ENCODE measurements at regions not wholly inside any gene's neighbourhood (a gene's known extent, or its start where the extent isn't known, plus 50 kb on each side); places are given as distances from the start of the nearest gene placed in this dataset.

GRCh38 chr11:19474954-19475721 lies 234.4 kb upstream of the E2F8 start:
- Histone ChIP-seq H3K4me1 (ENCODE audit: insufficient read depth, insufficient read length) (peaks cover 2% of the 10 kb centered on the region), H3K36me3 (ENCODE audit: insufficient read depth, insufficient read length, low read length) (no peaks in the 10 kb centered on the region), H3K9ac (ENCODE audit: insufficient read length, low read depth) (no peak overlapping the region), H3K27me3 (ENCODE audit: insufficient read depth, insufficient read length) (no peaks in the 10 kb centered on the region), H3K4me3 (ENCODE audit: insufficient read length, low read depth) (no peak overlapping the region), H3K9me3 (ENCODE audit: insufficient read depth, low read length) (no peaks in the 10 kb centered on the region)
- TF ChIP-seq ZNF274 (IDR thresholded peaks at IDR 0.05; ENCODE audit: low read depth, low read length): no peak
- TF ChIP-seq YY1 (IDR thresholded peaks at IDR 0.05; ENCODE audit: insufficient read depth, insufficient read length): no peak
- TF ChIP-seq SUZ12 (IDR thresholded peaks at IDR 0.05; ENCODE audit: extremely low read depth, insufficient read depth, insufficient read length): no peak
- DNase-seq (ENCODE audit: low read depth, low spot score): no peak

GRCh38 chr11:19474211-19474610 lies 233.5 kb upstream of the E2F8 start:
- H3K27me3 ChIP-seq (ENCODE audit: insufficient read depth, insufficient read length): no peaks in the 10 kb centered on the region

GRCh38 chr11:19472679-19473078 lies 231.9 kb upstream of the E2F8 start:
- DNase-seq (ENCODE audit: low read depth, low spot score): no peak
- Histone ChIP-seq H3K27me3 (ENCODE audit: insufficient read depth, insufficient read length) (no peaks in the 10 kb centered on the region), H3K4me3 (ENCODE audit: insufficient read length, low read depth) (no peak overlapping the region), H3K9me3 (ENCODE audit: insufficient read depth, low read length) (no peaks in the 10 kb centered on the region), H3K9ac (ENCODE audit: insufficient read length, low read depth) (no peak overlapping the region), H3K4me1 (ENCODE audit: insufficient read depth, insufficient read length) (peaks cover 2% of the 10 kb centered on the region), H3K36me3 (ENCODE audit: insufficient read depth, insufficient read length, low read length) (no peaks in the 10 kb centered on the region)
- TF ChIP-seq SUZ12 (IDR thresholded peaks at IDR 0.05; ENCODE audit: extremely low read depth, insufficient read depth, insufficient read length) (no peak), YY1 (IDR thresholded peaks at IDR 0.05; ENCODE audit: insufficient read depth, insufficient read length) (no peak), ZNF274 (IDR thresholded peaks at IDR 0.05; ENCODE audit: low read depth, low read length) (no peak)

More at GRCh38 chr11:19474211-19474610, 233.5 kb upstream of the E2F8 start:
- H3K4me3 ChIP-seq (ENCODE audit: insufficient read length, low read depth): no peak overlapping the region
- H3K36me3 ChIP-seq (ENCODE audit: insufficient read depth, insufficient read length, low read length): no peaks in the 10 kb centered on the region
- no peak for DNase-seq (ENCODE audit: low read depth, low spot score)
- TF ChIP-seq YY1 (IDR thresholded peaks at IDR 0.05; ENCODE audit: insufficient read depth, insufficient read length) (no peak), ZNF274 (IDR thresholded peaks at IDR 0.05; ENCODE audit: low read depth, low read length) (no peak), SUZ12 (IDR thresholded peaks at IDR 0.05; ENCODE audit: extremely low read depth, insufficient read depth, insufficient read length) (no peak)
- H3K9me3 ChIP-seq (ENCODE audit: insufficient read depth, low read length): no peaks in the 10 kb centered on the region
- H3K4me1 ChIP-seq (ENCODE audit: insufficient read depth, insufficient read length): peaks cover 2% of the 10 kb centered on the region
- H3K9ac ChIP-seq (ENCODE audit: insufficient read length, low read depth): no peak overlapping the region

- H3K36me3 ChIP-seq (ENCODE audit: insufficient read depth, insufficient read length, low read length): no peaks in the 10 kb centered on the region
- no peaks in the 10 kb centered on the region for H3K9me3 ChIP-seq (ENCODE audit: insufficient read depth, low read length)
- no peak overlapping the region for H3K9ac ChIP-seq (ENCODE audit: insufficient read length, low read depth)
- no peaks in the 10 kb centered on the region for H3K27me3 ChIP-seq (ENCODE audit: insufficient read depth, insufficient read length)
- no peak for TF ChIP-seq ZNF274 (IDR thresholded peaks at IDR 0.05; ENCODE audit: low read depth, low read length)
- no peak for TF ChIP-seq YY1 (IDR thresholded peaks at IDR 0.05; ENCODE audit: insufficient read depth, insufficient read length)
- TF ChIP-seq SUZ12 (IDR thresholded peaks at IDR 0.05; ENCODE audit: extremely low read depth, insufficient read depth, insufficient read length): no peak
- no peak for DNase-seq (ENCODE audit: low read depth, low spot score)
- no peaks in the 10 kb centered on the region for H3K4me1 ChIP-seq (ENCODE audit: insufficient read depth, insufficient read length)
- H3K4me3 ChIP-seq (ENCODE audit: insufficient read length, low read depth): no peak overlapping the region
Observed at GRCh38 chr11:19467904-19468303, 227.2 kb upstream of the E2F8 start.

GRCh38 chr11:19466314-19466713 lies 225.6 kb upstream of the E2F8 start:
- H3K4me3 ChIP-seq (ENCODE audit: insufficient read length, low read depth): no peak overlapping the region
- no peaks in the 10 kb centered on the region for H3K36me3 ChIP-seq (ENCODE audit: insufficient read depth, insufficient read length, low read length)
- no peaks in the 10 kb centered on the region for H3K4me1 ChIP-seq (ENCODE audit: insufficient read depth, insufficient read length)
- TF ChIP-seq SUZ12 (IDR thresholded peaks at IDR 0.05; ENCODE audit: extremely low read depth, insufficient read depth, insufficient read length) (no peak), YY1 (IDR thresholded peaks at IDR 0.05; ENCODE audit: insufficient read depth, insufficient read length) (no peak), ZNF274 (IDR thresholded peaks at IDR 0.05; ENCODE audit: low read depth, low read length) (no peak)
- no peaks in the 10 kb centered on the region for H3K27me3 ChIP-seq (ENCODE audit: insufficient read depth, insufficient read length)
- H3K9me3 ChIP-seq (ENCODE audit: insufficient read depth, low read length): no peaks in the 10 kb centered on the region
- no peak overlapping the region for H3K9ac ChIP-seq (ENCODE audit: insufficient read length, low read depth)
- no peak for DNase-seq (ENCODE audit: low read depth, low spot score)

- H3K4me1 ChIP-seq (ENCODE audit: insufficient read depth, insufficient read length): no peaks in the 10 kb centered on the region
- TF ChIP-seq YY1 (IDR thresholded peaks at IDR 0.05; ENCODE audit: insufficient read depth, insufficient read length) (no peak), SUZ12 (IDR thresholded peaks at IDR 0.05; ENCODE audit: extremely low read depth, insufficient read depth, insufficient read length) (no peak), ZNF274 (IDR thresholded peaks at IDR 0.05; ENCODE audit: low read depth, low read length) (no peak)
- H3K4me3 ChIP-seq (ENCODE audit: insufficient read length, low read depth): no peak overlapping the region
- H3K27me3 ChIP-seq (ENCODE audit: insufficient read depth, insufficient read length): no peaks in the 10 kb centered on the region
- no peak for DNase-seq (ENCODE audit: low read depth, low spot score)
- H3K36me3 ChIP-seq (ENCODE audit: insufficient read depth, insufficient read length, low read length): no peaks in the 10 kb centered on the region
- H3K9me3 ChIP-seq (ENCODE audit: insufficient read depth, low read length): no peaks in the 10 kb centered on the region
- H3K9ac ChIP-seq (ENCODE audit: insufficient read length, low read depth): no peak overlapping the region
Observed at GRCh38 chr11:19463976-19464375, 223.2 kb upstream of the E2F8 start.

- Histone ChIP-seq H3K27me3 (ENCODE audit: insufficient read depth, insufficient read length) (no peaks in the 10 kb centered on the region), H3K9ac (ENCODE audit: insufficient read length, low read depth) (no peak overlapping the region), H3K36me3 (ENCODE audit: insufficient read depth, insufficient read length, low read length) (no peaks in the 10 kb centered on the region), H3K9me3 (ENCODE audit: insufficient read depth, low read length) (no peaks in the 10 kb centered on the region), H3K4me3 (ENCODE audit: insufficient read length, low read depth) (no peak overlapping the region), H3K4me1 (ENCODE audit: insufficient read depth, insufficient read length) (peaks cover 3% of the 10 kb centered on the region)
- no peak for DNase-seq (ENCODE audit: low read depth, low spot score)
- TF ChIP-seq YY1 (IDR thresholded peaks at IDR 0.05; ENCODE audit: insufficient read depth, insufficient read length): no peak
- no peak for TF ChIP-seq SUZ12 (IDR thresholded peaks at IDR 0.05; ENCODE audit: extremely low read depth, insufficient read depth, insufficient read length)
- TF ChIP-seq ZNF274 (IDR thresholded peaks at IDR 0.05; ENCODE audit: low read depth, low read length): no peak
Observed at GRCh38 chr11:19460718-19461405, 220.1 kb upstream of the E2F8 start.
